Mesodermal cell (in vitro differentiated cells): ENCODE measurements at regions not wholly inside any gene's neighbourhood (a gene's known extent, or its start where the extent isn't known, plus 50 kb on each side); places are given as distances from the start of the nearest gene placed in this dataset.

Experiments
- H3K27ac ChIP-seq: 2 replicates; pipeline ENCODE4 v1.7.0; 2013; ENCODE audit warnings: mild to moderate bottlenecking, low read depth, low read length, moderate library complexity; ENCODE audit not compliant: severe bottlenecking
- H3K36me3 ChIP-seq: 2 replicates; pipeline ENCODE4 v1.7.1; 2013; ENCODE audit warnings: mild to moderate bottlenecking, low read length, moderate library complexity; ENCODE audit not compliant: control insufficient read depth, insufficient read depth
- H3K4me1 ChIP-seq: one replicate; pipeline ENCODE4 v1.7.1; 2013; ENCODE audit warnings: mild to moderate bottlenecking, low read length; ENCODE audit not compliant: insufficient read depth, control insufficient read depth, poor library complexity, severe bottlenecking
- H3K4me3 ChIP-seq: 2 replicates; pipeline ENCODE4 v1.7.0; 2013; ENCODE audit warnings: low read length, control low read depth, mild to moderate bottlenecking; ENCODE audit not compliant: insufficient read depth, poor library complexity, severe bottlenecking; ENCODE audit errors: extremely low read depth
- H3K9me3 ChIP-seq: 2 replicates; pipeline ENCODE4 v1.7.1; 2013; ENCODE audit warnings: mild to moderate bottlenecking, low read length, moderate library complexity; ENCODE audit not compliant: control insufficient read depth
- WGBS, 2 experiments: methylation state at CpG; one replicate each; pipeline ENCODE4 v1.1.5; 2013; ENCODE audit warnings: missing lambda C conversion rate in 2 of 2; ENCODE audit not compliant: insufficient coverage in 2 of 2; 5-methylcytosine and 5-hydroxymethylcytosine counted together

GRCh38 chr3:194782698-194783404, 97.2 kb downstream of the FAM43A start:
- Histone ChIP-seq H3K4me3 (no peak overlapping the region), H3K27ac (no peak overlapping the region), H3K36me3 (no peaks in the 10 kb centered on the region), H3K4me1 (peaks cover 9% of the 10 kb centered on the region), H3K9me3 (no peaks in the 10 kb centered on the region)
- WGBS, 2 experiments = 82 to 86% methylated on average over 12 to 13 of the region's 13 CpGs

GRCh38 chr3:194784361-194784760, 98.7 kb downstream of the FAM43A start:
- WGBS, 2 experiments = 88 to 90% methylated on average over 3 of the region's 5 CpGs
- Histone ChIP-seq H3K36me3 (no peaks in the 10 kb centered on the region), H3K4me3 (no peak overlapping the region), H3K9me3 (no peaks in the 10 kb centered on the region), H3K4me1 (peaks cover 9% of the 10 kb centered on the region), H3K27ac (no peak overlapping the region)

GRCh38 chr3:194785315-194785714, 99.6 kb downstream of the FAM43A start:
- no peaks in the 10 kb centered on the region for H3K36me3 ChIP-seq
- no peak overlapping the region for H3K27ac ChIP-seq
- WGBS, 2 experiments = 89 to 94% methylated on average over 2 to 3 of the region's 4 CpGs
- no peak overlapping the region for H3K4me3 ChIP-seq
- H3K4me1 ChIP-seq = peaks cover 1% of the 10 kb centered on the region
- H3K9me3 ChIP-seq = no peaks in the 10 kb centered on the region

GRCh38 chr3:194787072-194787471, 101.4 kb downstream of the FAM43A start:
- H3K4me3 ChIP-seq = no peak overlapping the region
- H3K4me1 ChIP-seq = no peaks in the 10 kb centered on the region
- no peaks in the 10 kb centered on the region for H3K36me3 ChIP-seq
- H3K9me3 ChIP-seq = no peaks in the 10 kb centered on the region
- 86 to 100% methylated on average over 2 of the region's 2 CpGs for WGBS, 2 experiments
- no peak overlapping the region for H3K27ac ChIP-seq

- Histone ChIP-seq H3K4me1 (no peaks in the 10 kb centered on the region), H3K36me3 (no peaks in the 10 kb centered on the region), H3K4me3 (no peak overlapping the region), H3K27ac (no peak overlapping the region), H3K9me3 (no peaks in the 10 kb centered on the region)
- 94 to 100% methylated on average over 3 to 4 of the region's 6 CpGs for WGBS, 2 experiments
Observed at GRCh38 chr3:194787650-194788049, 102.0 kb downstream of the FAM43A start.

GRCh38 chr3:194792368-194792767, 106.7 kb downstream of the FAM43A start:
- no peak overlapping the region for H3K27ac ChIP-seq
- no peaks in the 10 kb centered on the region for H3K4me1 ChIP-seq
- no peaks in the 10 kb centered on the region for H3K36me3 ChIP-seq
- H3K9me3 ChIP-seq = peaks cover 13% of the 10 kb centered on the region
- WGBS, 2 experiments = 90 to 100% methylated on average over 1 to 3 of the region's 3 CpGs
- H3K4me3 ChIP-seq = no peak overlapping the region

GRCh38 chr3:194797555-194798250, 112.0 kb downstream of the FAM43A start:
- Histone ChIP-seq H3K4me3 (no peak overlapping the region), H3K4me1 (no peaks in the 10 kb centered on the region), H3K27ac (no peak overlapping the region), H3K9me3 (peaks cover 13% of the 10 kb centered on the region), H3K36me3 (no peaks in the 10 kb centered on the region)
- 85 to 98% methylated on average over 4 to 7 of the region's 9 CpGs for WGBS, 2 experiments

GRCh38 chr3:194798486-194798885, 112.8 kb downstream of the FAM43A start:
- no peak overlapping the region for H3K4me3 ChIP-seq
- 93 to 98% methylated on average over 5 of the region's 5 CpGs for WGBS, 2 experiments
- no peaks in the 10 kb centered on the region for H3K36me3 ChIP-seq
- H3K4me1 ChIP-seq = no peaks in the 10 kb centered on the region
- H3K27ac ChIP-seq = no peak overlapping the region
- H3K9me3 ChIP-seq = peaks cover 13% of the 10 kb centered on the region

GRCh38 chr3:194800002-194800401, 114.3 kb downstream of the FAM43A start:
- Histone ChIP-seq H3K4me1 (no peaks in the 10 kb centered on the region), H3K4me3 (no peak overlapping the region), H3K9me3 (peaks cover 13% of the 10 kb centered on the region), H3K36me3 (no peaks in the 10 kb centered on the region), H3K27ac (no peak overlapping the region)
- WGBS, 2 experiments = 90 to 98% methylated on average over 7 of the region's 10 CpGs

- WGBS, 2 experiments = 63 to 73% methylated on average over 15 to 21 of the region's 23 CpGs
- Histone ChIP-seq H3K27ac (no peak overlapping the region), H3K36me3 (no peaks in the 10 kb centered on the region), H3K4me3 (no peak overlapping the region), H3K9me3 (peaks cover 2% of the 10 kb centered on the region), H3K4me1 (no peaks in the 10 kb centered on the region)
Observed at GRCh38 chr3:194801461-194802432, 116.1 kb downstream of the FAM43A start.
